H1 (cell line): ENCODE measurements at regions not wholly inside any gene's neighbourhood (a gene's known extent, or its start where the extent isn't known, plus 50 kb on each side); places are given as distances from the start of the nearest gene placed in this dataset.

ENCODE experiments used
- CTCF ChIA-PET: fragments of 300-600 bp; sonication (Branson Sonifier 250); formaldehyde crosslinking; loops from one replicate; lab custom pipeline; 2021; ENCODE audit not compliant: partially characterized antibody; lab: Charles Lee
- POLR2A ChIA-PET: fragments of 300-600 bp; sonication (Branson Sonifier 250); formaldehyde crosslinking; loops from one replicate; lab custom pipeline; 2021; ENCODE audit warnings: inconsistent platforms; ENCODE audit not compliant: partially characterized antibody; lab: Charles Lee
- DNase-seq, 2 experiments: peaks; one replicate each; pipeline versions ENCODE4 v3.0.0 to v3.0.0-alpha.2; 2010 to 2022; ENCODE audit warnings: low spot score in 2 of 2, low read depth in 1 of 2, mixed read lengths in 1 of 2
- FAIRE-seq: peaks from 2 replicates; lab custom pipeline; 2011; peaks lifted over from hg19 to GRCh38; lab: Jason Lieb, UNC
- H2AFZ ChIP-seq: 2 replicates; pipeline ENCODE4 v1.8.1; 2012; ENCODE audit warnings: low read length, inconsistent platforms
- H2AK5ac ChIP-seq: 2 replicates; pipeline ENCODE4 v1.6.1; 2013; ENCODE audit warnings: low read depth, low read length
- H2BK120ac ChIP-seq: replicated peaks from 2 replicates; pipeline ENCODE3; 2013; ENCODE audit warnings: low read depth, low read length, inconsistent platforms
- H2BK12ac ChIP-seq: 2 replicates; pipeline ENCODE4 v1.6.1; 2013; ENCODE audit warnings: low read depth, low read length
- H2BK15ac ChIP-seq: 2 replicates; pipeline ENCODE4 v1.6.1; 2013; ENCODE audit warnings: low read length
- H2BK20ac ChIP-seq: 2 replicates; pipeline ENCODE4 v1.6.1; 2013; ENCODE audit warnings: low read length
- H2BK5ac ChIP-seq: 2 replicates; pipeline ENCODE4 v1.6.1; 2013; ENCODE audit warnings: low read depth, low read length
- H3K14ac ChIP-seq: 2 replicates; pipeline ENCODE4 v1.6.1; 2013; ENCODE audit warnings: inconsistent platforms; ENCODE audit not compliant: insufficient read length
- H3K18ac ChIP-seq: 2 replicates; pipeline ENCODE4 v1.6.1; 2013; ENCODE audit warnings: low read length; ENCODE audit errors: extremely low read depth
- H3K23ac ChIP-seq: 2 replicates; pipeline ENCODE4 v1.6.1; 2013; ENCODE audit warnings: inconsistent platforms; ENCODE audit not compliant: insufficient read length
- H3K23me2 ChIP-seq: 2 replicates; pipeline ENCODE4 v1.6.1; 2013; ENCODE audit warnings: low read depth, low read length
- H3K27ac ChIP-seq: 2 replicates; pipeline ENCODE4 v1.6.1; 2011; ENCODE audit warnings: low read depth, low read length, inconsistent platforms
- H3K27me3 ChIP-seq, 4 experiments: replicated peaks in 1 of 4; 1 replicate in 1 of 4; 2 replicates in 3 of 4; pipeline versions ENCODE4 v1.6.1 to v1.8.1; 2011 to 2013; ENCODE audit warnings: low read length in 3 of 4, mild to moderate bottlenecking in 3 of 4, inconsistent platforms in 2 of 4, mixed read lengths in 2 of 4, moderate library complexity in 1 of 4; ENCODE audit not compliant: control insufficient read depth in 3 of 4, insufficient read depth in 3 of 4; ENCODE audit errors: extremely low read depth in 1 of 4
- H3K36me3 ChIP-seq, 4 experiments: 2 replicates each; pipeline versions ENCODE4 v1.6.1 to v1.8.1; 2011 to 2013; ENCODE audit warnings: mild to moderate bottlenecking in 4 of 4, low read length in 3 of 4, moderate library complexity in 2 of 4, control low read depth in 1 of 4, inconsistent platforms in 1 of 4; ENCODE audit not compliant: insufficient read depth in 4 of 4, control insufficient read depth in 2 of 4
- H3K4ac ChIP-seq: replicated peaks from 2 replicates; pipeline ENCODE3; 2013; ENCODE audit warnings: low read length, low read depth, mixed read lengths, inconsistent platforms; ENCODE audit not compliant: insufficient read length
- H3K4me1 ChIP-seq, 4 experiments: replicated peaks in 1 of 4; 1 replicate in 1 of 4; 2 replicates in 3 of 4; pipeline versions ENCODE4 v1.6.1 to v1.8.1; 2011 to 2013; ENCODE audit warnings: low read length in 3 of 4, inconsistent platforms in 2 of 4, mixed read lengths in 1 of 4; ENCODE audit not compliant: insufficient read depth in 4 of 4, control insufficient read depth in 3 of 4
- H3K4me2 ChIP-seq, 2 experiments: 2 replicates each; pipeline versions ENCODE4 v1.6.1 to v1.8.1; 2011 to 2013; ENCODE audit warnings: low read depth in 2 of 2, low read length in 2 of 2, control low read depth in 1 of 2, inconsistent platforms in 1 of 2, mild to moderate bottlenecking in 1 of 2; ENCODE audit not compliant: insufficient read depth in 1 of 2
- H3K4me3 ChIP-seq, 4 experiments: fragments of 200-600, 300-600 bp in 1 of 4; sonication (generic), shearing (Covaris generic), sonication (Bioruptor Twin) in 1 of 4; 2 replicates each; pipeline versions ENCODE4 v1.5.1 to v1.8.1; 2011 to 2016; ENCODE audit warnings: low read length in 4 of 4, low read depth in 3 of 4, control low read depth in 2 of 4, inconsistent platforms in 2 of 4, mild to moderate bottlenecking in 2 of 4, mixed read lengths in 1 of 4, moderate library complexity in 1 of 4; ENCODE audit not compliant: insufficient read depth in 2 of 4; ENCODE audit errors: extremely low read depth in 1 of 4
- H3K56ac ChIP-seq: replicated peaks from 2 replicates; pipeline ENCODE3; 2013; ENCODE audit warnings: low read depth, mild to moderate bottlenecking, mixed read lengths, low read length, inconsistent platforms; ENCODE audit not compliant: insufficient read length
- H3K79me1 ChIP-seq: 2 replicates; pipeline ENCODE4 v1.6.1; 2013; ENCODE audit warnings: low read depth, low read length, control low read depth
- H3K79me2 ChIP-seq, 2 experiments: 2 replicates each; pipeline versions ENCODE4 v1.6.1 to v1.8.1; 2012 to 2013; ENCODE audit warnings: low read length in 2 of 2, mild to moderate bottlenecking in 2 of 2, inconsistent platforms in 1 of 2; ENCODE audit not compliant: insufficient read depth in 2 of 2, control insufficient read depth in 1 of 2
- H3K9ac ChIP-seq, 4 experiments: replicated peaks in 1 of 4; 1 replicate in 1 of 4; 2 replicates in 3 of 4; pipeline versions ENCODE4 v1.6.1 to v1.8.1; 2011 to 2013; ENCODE audit warnings: low read depth in 3 of 4, low read length in 3 of 4, control low read depth in 2 of 4, mild to moderate bottlenecking in 2 of 4, moderate library complexity in 2 of 4, inconsistent platforms in 1 of 4; ENCODE audit errors: extremely low read depth in 1 of 4
- H3K9me3 ChIP-seq, 2 experiments: 2 replicates each; pipeline versions ENCODE4 v1.6.1 to v1.8.1; 2012 to 2013; ENCODE audit warnings: mild to moderate bottlenecking in 2 of 2, moderate library complexity in 2 of 2, control low read depth in 1 of 2, inconsistent platforms in 1 of 2, low read depth in 1 of 2, low read length in 1 of 2, mixed read lengths in 1 of 2; ENCODE audit not compliant: insufficient read depth in 2 of 2
- H4K20me1 ChIP-seq, 2 experiments: replicated peaks in 1 of 2; 2 replicates each; pipeline versions ENCODE3 to v1.8.1; 2011 to 2013; ENCODE audit warnings: inconsistent platforms in 2 of 2, low read length in 2 of 2, mild to moderate bottlenecking in 1 of 2; ENCODE audit not compliant: insufficient read depth in 2 of 2, control insufficient read depth in 1 of 2
- H4K5ac ChIP-seq: 2 replicates; pipeline ENCODE4 v1.6.1; 2013; ENCODE audit warnings: low read length, low read depth, mixed read lengths, inconsistent platforms; ENCODE audit not compliant: insufficient read length
- H4K8ac ChIP-seq: 2 replicates; pipeline ENCODE4 v1.8.0; 2013; ENCODE audit warnings: mild to moderate bottlenecking, moderate library complexity, low read length, inconsistent platforms; ENCODE audit not compliant: insufficient read depth; ENCODE audit errors: extremely low read depth
- H4K91ac ChIP-seq: replicated peaks from 2 replicates; pipeline ENCODE3; 2013; ENCODE audit warnings: low read length, mixed read lengths, inconsistent platforms; ENCODE audit not compliant: insufficient read length
- POLR2AphosphoS5 ChIP-seq: IDR thresholded peaks from 2 replicates; pipeline ENCODE4 v1.6.1; 2011; ENCODE audit warnings: low read depth, low read length
- WGBS, 2 experiments: shearing (Covaris generic) in 1 of 2; methylation state at CpG; one replicate each; pipeline versions ENCODE4 v1.1.6 to v1.1.7; 2013 to 2015; ENCODE audit warnings: low lambda C conversion rate in 2 of 2, mixed read lengths in 2 of 2, inconsistent platforms in 1 of 2, low coverage in 1 of 2, missing lambda C conversion rate in 1 of 2; ENCODE audit not compliant: insufficient replicate concordance in 2 of 2, insufficient coverage in 1 of 2, insufficient read length in 1 of 2; ENCODE audit errors: extremely low coverage in 1 of 2, missing lambda C conversion rate in 1 of 2; 5-methylcytosine and 5-hydroxymethylcytosine counted together

DNA sequence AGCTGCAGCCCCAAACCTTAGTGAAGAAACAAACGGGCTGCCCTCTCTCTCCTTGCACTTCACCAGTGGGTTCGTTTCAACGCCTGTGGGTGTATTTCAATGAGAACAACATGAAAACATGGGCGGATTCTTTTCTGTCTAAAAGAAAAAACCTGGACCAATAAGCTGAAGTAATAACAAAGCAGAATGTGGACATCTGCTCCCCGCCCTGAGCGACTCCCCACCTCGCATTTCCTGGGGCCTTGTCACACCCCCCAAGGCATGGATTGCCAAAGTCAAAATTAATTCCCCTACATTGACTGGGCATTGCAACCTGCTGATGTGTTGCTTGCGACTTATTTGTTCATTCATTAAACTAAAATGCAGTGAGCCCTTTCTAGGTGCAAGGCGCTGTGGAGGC is 142.9 kb downstream of the BCOR start:
- Histone ChIP-seq H4K8ac (no peak overlapping the region), H3K56ac (no peak overlapping the region), H3K23ac (no peak overlapping the region), H4K20me1 (no peaks in the 10 kb centered on the region), H4K5ac (no peak overlapping the region), H2BK12ac (0 out of 2 replicates have a peak overlapping the region, but pooled peaks have one; percentile 80), H3K4me1 (peaks cover 2 to 14% (median 5%) of the 10 kb centered on the region in 4 experiments; a peak in 5 of 7 replicates), H2BK15ac (no peak overlapping the region), H4K91ac (no peak overlapping the region), H3K9ac (no peak overlapping the region), H3K18ac (no peak overlapping the region), H2AFZ (no peak overlapping the region), H2AK5ac (no peak overlapping the region), H3K23me2 (no peaks in the 10 kb centered on the region), H3K27ac (no peak overlapping the region), H3K79me2 (no peaks in the 10 kb centered on the region), H3K14ac (no peak overlapping the region), H3K4ac (no peak overlapping the region), H2BK20ac (peak overlapping the region; percentile 90; the same call in 1 of the 2 replicates), H3K4me2 (peak overlapping the region in 1 of 2 experiments; percentile 9; a peak in 1 of 4 replicates), H3K36me3 (no peaks in the 10 kb centered on the region), H2BK5ac (no peak overlapping the region; the same call in 1 of the 2 replicates), H3K9me3 (0 out of 4 replicates have a peak, but pooled peaks cover 0 to 4% of the 10 kb centered on the region in 2 experiments), H2BK120ac (no peak overlapping the region), H3K27me3 (no peaks in the 10 kb centered on the region), H3K4me3 (no peak overlapping the region), H3K79me1 (no peaks in the 10 kb centered on the region)
- WGBS, 2 experiments: 88% methylated on average over 2 of the region's 9 CpGs; no CpG with 5 or more reads in 1 of the 2 experiments
- ChIA-PET POLR2A (no interaction called here), CTCF (interaction anchor here (1.1 kb wide), 1 partner anchor 29 kb away, joined by 3 read pairs; no protein-coding TSS in a partner anchor)
- FAIRE-seq: no peak
- no peak for DNase-seq
- no peak for TF ChIP-seq POLR2AphosphoS5
